Astrocyte of the cerebellum (primary cell): ENCODE measurements at regions not wholly inside any gene's neighbourhood (a gene's known extent, or its start where the extent isn't known, plus 50 kb on each side); places are given as distances from the start of the nearest gene placed in this dataset.
A peak's percentile ranks its signal among the peaks of the same experiment; 100 is the strongest.

Experiments used
- DNase-seq: peaks from one replicate; pipeline ENCODE4 v3.0.0-alpha.2; 2011; ENCODE audit warnings: low read depth
- H3K4me3 ChIP-seq: 2 replicates; pipeline ENCODE4 v1.5.1; 2011; ENCODE audit warnings: mild to moderate bottlenecking, low read depth, low read length, moderate library complexity
- in situ Hi-C: cut with HindIII; loops from 2 replicates; pipeline ENCODE4 v1.10.0; 2017; ENCODE audit warnings: low sequenced_read_pairs
- TF ChIP-seq, protein P1 (sequence below): IDR thresholded peaks from 2 replicates; pipeline ENCODE4 v1.5.1; 2012; ENCODE audit warnings: low read length, low read depth, moderate library complexity, mild to moderate bottlenecking; ENCODE audit errors: missing control alignments

DNA sequence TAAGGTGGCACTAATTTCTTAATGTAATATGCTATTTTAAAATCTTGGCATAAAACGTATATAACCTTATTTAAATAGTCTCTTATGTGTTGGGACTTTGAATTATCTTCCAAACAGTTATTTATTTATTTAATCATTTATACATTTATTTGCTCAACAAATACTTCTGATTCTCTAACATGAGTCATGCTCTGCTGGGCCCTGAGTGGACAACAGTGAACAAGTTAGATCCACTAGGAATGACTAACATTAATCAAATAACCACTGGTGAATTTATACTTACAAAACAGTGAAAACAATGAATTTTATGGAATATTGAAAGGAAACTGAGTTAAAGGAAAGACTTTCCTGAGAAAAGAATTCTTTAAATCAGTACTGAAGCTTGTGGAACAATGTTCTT is 1257.2 kb upstream of the CHAC2 start:
- no peak overlapping the region for H3K4me3 ChIP-seq
- in situ Hi-C loops = no loop called here
- TF ChIP-seq, protein P1, sequence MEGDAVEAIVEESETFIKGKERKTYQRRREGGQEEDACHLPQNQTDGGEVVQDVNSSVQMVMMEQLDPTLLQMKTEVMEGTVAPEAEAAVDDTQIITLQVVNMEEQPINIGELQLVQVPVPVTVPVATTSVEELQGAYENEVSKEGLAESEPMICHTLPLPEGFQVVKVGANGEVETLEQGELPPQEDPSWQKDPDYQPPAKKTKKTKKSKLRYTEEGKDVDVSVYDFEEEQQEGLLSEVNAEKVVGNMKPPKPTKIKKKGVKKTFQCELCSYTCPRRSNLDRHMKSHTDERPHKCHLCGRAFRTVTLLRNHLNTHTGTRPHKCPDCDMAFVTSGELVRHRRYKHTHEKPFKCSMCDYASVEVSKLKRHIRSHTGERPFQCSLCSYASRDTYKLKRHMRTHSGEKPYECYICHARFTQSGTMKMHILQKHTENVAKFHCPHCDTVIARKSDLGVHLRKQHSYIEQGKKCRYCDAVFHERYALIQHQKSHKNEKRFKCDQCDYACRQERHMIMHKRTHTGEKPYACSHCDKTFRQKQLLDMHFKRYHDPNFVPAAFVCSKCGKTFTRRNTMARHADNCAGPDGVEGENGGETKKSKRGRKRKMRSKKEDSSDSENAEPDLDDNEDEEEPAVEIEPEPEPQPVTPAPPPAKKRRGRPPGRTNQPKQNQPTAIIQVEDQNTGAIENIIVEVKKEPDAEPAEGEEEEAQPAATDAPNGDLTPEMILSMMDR = no peak
- peak; percentile 1 for DNase-seq

- H3K4me3 ChIP-seq = no peak overlapping the region
- in situ Hi-C loops = no loop called here
- TF ChIP-seq, protein P1 = no peak
- no peak for DNase-seq
Observed at GRCh38 chr2:52502476-52502860, 1265.1 kb upstream of the CHAC2 start.

- TF ChIP-seq, protein P1 = no peak
- in situ Hi-C loops = no loop called here
- DNase-seq = no peak
- H3K4me3 ChIP-seq = no peak overlapping the region
Observed at GRCh38 chr2:52501715-52502475, 1265.7 kb upstream of the CHAC2 start.

GRCh38 chr2:52500561-52500960 is 1267.0 kb upstream of the CHAC2 start:
- no peak overlapping the region for H3K4me3 ChIP-seq
- DNase-seq = no peak
- TF ChIP-seq, protein P1 = no peak
- in situ Hi-C loops = no loop called here

DNA sequence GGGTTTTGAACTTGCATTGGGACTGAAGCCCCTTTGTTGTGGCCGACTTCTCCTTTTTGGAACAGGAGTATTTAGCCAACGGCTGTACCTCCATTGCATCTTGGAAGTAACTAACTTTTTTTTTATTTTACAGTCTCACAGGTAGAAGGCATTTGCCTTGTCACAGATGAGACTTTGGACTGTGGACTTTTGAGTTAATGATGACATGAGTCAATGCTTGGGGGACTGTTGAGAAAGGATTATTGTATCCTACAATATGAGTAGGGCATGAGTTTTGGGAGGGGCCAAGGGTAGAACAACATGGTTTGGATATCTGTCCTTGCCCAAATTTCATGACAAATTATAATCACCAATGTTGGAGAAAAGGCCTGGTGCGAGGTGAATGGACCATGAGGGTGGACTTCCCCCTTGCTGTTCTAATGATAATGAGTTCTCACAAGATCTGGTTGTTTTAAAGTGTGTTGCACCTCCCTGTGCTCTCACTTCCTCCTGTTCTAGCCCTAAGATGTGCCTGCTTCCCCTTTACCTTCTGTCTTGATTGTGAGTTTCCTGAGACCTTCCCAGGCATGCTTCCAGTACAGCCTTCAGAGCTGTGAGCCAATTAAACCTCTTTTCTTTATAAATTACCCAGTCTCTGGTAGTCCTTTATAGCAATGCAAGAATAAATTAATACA is 1269.4 kb upstream of the CHAC2 start:
- TF ChIP-seq, protein P1 = no peak
- no peak for DNase-seq
- H3K4me3 ChIP-seq = no peak overlapping the region
- in situ Hi-C loops = no loop called here

GRCh38 chr2:52495816-52496215 is 1271.8 kb upstream of the CHAC2 start:
- no peak overlapping the region for H3K4me3 ChIP-seq
- in situ Hi-C loops = no loop called here
- TF ChIP-seq, protein P1 = no peak
- DNase-seq = no peak
